H1 (cell line): ENCODE measurements at regions not wholly inside any gene's neighbourhood (a gene's known extent, or its start where the extent isn't known, plus 50 kb on each side); places are given as distances from the start of the nearest gene placed in this dataset.

ENCODE experiments used
- ASH2L ChIP-seq: fragments of 200-600, 300-600 bp; sonication (generic); IDR thresholded peaks from one replicate; pipeline ENCODE4 v1.7.1; 2017; ENCODE audit warnings: low read length
- CEBPB ChIP-seq: IDR thresholded peaks from 2 replicates; pipeline ENCODE4 v1.6.1; 2012; ENCODE audit warnings: low read depth, low read length
- CTBP2 ChIP-seq: IDR thresholded peaks from 2 replicates; pipeline ENCODE4 v1.7.0; 2011; ENCODE audit warnings: borderline replicate concordance, mild to moderate bottlenecking, moderate library complexity, mixed read lengths, low read length; ENCODE audit not compliant: insufficient read depth, insufficient read length
- EP300 ChIP-seq, 2 experiments: IDR thresholded peaks; 1 replicate in 1 of 2; 2 replicates in 1 of 2; pipeline ENCODE4 v1.6.1; 2011 to 2012; ENCODE audit warnings: low read depth in 2 of 2, low read length in 2 of 2, mild to moderate bottlenecking in 2 of 2, borderline replicate concordance in 1 of 2, inconsistent platforms in 1 of 2, moderate library complexity in 1 of 2
- EZH2 ChIP-seq: fragments of 200-600 bp; sonication (generic); IDR thresholded peaks from 2 replicates; pipeline ENCODE4 v1.7.1; 2012; ENCODE audit warnings: low read depth, mild to moderate bottlenecking, moderate library complexity, low read length, inconsistent platforms; ENCODE audit not compliant: severe bottlenecking
- HDAC6 ChIP-seq: IDR thresholded peaks from one replicate; pipeline ENCODE4 v1.7.1; 2012; ENCODE audit warnings: low read depth, mild to moderate bottlenecking, inconsistent platforms, low read length, moderate library complexity
- NRF1 ChIP-seq: IDR thresholded peaks from 2 replicates; pipeline ENCODE4 v1.6.1; 2011; ENCODE audit warnings: mild to moderate bottlenecking, low read depth, low read length, improper control_type of control experiment
- POLR2A ChIP-seq, 2 experiments: IDR thresholded peaks; 1 replicate in 1 of 2; 2 replicates in 1 of 2; pipeline ENCODE4 v1.6.1; 2011; ENCODE audit warnings: low read depth in 2 of 2, low read length in 2 of 2, mild to moderate bottlenecking in 2 of 2; ENCODE audit errors: control extremely low read depth in 1 of 2
- POLR2AphosphoS5 ChIP-seq: IDR thresholded peaks from 2 replicates; pipeline ENCODE4 v1.6.1; 2011; ENCODE audit warnings: low read depth, low read length
- POU5F1 ChIP-seq: IDR thresholded peaks from 2 replicates; pipeline ENCODE4 v1.6.1; 2011; ENCODE audit warnings: low read depth, mild to moderate bottlenecking, low read length, moderate library complexity
- SP4 ChIP-seq: IDR thresholded peaks from 2 replicates; pipeline ENCODE4 v1.6.1; 2012; ENCODE audit warnings: low read length, inconsistent platforms
- TBP ChIP-seq: IDR thresholded peaks from 2 replicates; pipeline ENCODE4 v1.6.1; 2011; ENCODE audit warnings: low read depth, low read length, improper control_type of control experiment
- TF ChIP-seq, protein P1 (sequence below), 3 experiments: IDR thresholded peaks; 1 replicate in 2 of 3; 2 replicates in 1 of 3; pipeline versions ENCODE4 v1.5.1 to v1.6.1; 2011; ENCODE audit warnings: low read length in 3 of 3, mild to moderate bottlenecking in 3 of 3, inconsistent platforms in 2 of 3, low read depth in 1 of 3, moderate library complexity in 1 of 3; ENCODE audit not compliant: insufficient read depth in 1 of 3; ENCODE audit errors: control extremely low read depth in 1 of 3
- TF ChIP-seq, protein P2 (sequence below): IDR thresholded peaks from 2 replicates; pipeline ENCODE4 v1.6.1; 2011; ENCODE audit warnings: low read length, improper control_type of control experiment

DNA sequence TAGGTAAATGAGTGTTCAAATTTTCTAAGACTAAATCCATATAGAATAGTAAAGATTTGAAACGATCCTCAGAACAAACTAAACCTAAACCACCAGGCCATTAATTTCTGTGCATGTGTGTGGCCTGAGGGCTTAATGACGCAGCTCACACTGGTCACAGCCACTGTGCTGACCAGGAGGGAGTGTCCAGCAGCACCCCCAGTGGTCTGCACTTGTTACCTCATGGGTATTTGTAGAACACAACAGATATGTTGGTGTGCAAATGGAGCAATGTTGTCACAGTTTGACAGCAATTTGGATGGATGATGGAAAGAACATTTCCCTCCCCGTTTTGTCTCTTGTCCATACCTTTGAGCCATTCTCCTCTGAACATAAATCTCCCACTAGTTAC lies 122.4 kb upstream of the EXOC2 start:
- TF ChIP-seq, protein P1, sequence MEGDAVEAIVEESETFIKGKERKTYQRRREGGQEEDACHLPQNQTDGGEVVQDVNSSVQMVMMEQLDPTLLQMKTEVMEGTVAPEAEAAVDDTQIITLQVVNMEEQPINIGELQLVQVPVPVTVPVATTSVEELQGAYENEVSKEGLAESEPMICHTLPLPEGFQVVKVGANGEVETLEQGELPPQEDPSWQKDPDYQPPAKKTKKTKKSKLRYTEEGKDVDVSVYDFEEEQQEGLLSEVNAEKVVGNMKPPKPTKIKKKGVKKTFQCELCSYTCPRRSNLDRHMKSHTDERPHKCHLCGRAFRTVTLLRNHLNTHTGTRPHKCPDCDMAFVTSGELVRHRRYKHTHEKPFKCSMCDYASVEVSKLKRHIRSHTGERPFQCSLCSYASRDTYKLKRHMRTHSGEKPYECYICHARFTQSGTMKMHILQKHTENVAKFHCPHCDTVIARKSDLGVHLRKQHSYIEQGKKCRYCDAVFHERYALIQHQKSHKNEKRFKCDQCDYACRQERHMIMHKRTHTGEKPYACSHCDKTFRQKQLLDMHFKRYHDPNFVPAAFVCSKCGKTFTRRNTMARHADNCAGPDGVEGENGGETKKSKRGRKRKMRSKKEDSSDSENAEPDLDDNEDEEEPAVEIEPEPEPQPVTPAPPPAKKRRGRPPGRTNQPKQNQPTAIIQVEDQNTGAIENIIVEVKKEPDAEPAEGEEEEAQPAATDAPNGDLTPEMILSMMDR (IDR thresholded peaks at IDR 0.05; ENCODE audit: control extremely low read depth in 1 of 3, insufficient read depth in 1 of 3, low read depth in 1 of 3, low read length in 3 of 3) = peak; percentile 35 to 64 (median 39)
- TF ChIP-seq, protein P2, sequence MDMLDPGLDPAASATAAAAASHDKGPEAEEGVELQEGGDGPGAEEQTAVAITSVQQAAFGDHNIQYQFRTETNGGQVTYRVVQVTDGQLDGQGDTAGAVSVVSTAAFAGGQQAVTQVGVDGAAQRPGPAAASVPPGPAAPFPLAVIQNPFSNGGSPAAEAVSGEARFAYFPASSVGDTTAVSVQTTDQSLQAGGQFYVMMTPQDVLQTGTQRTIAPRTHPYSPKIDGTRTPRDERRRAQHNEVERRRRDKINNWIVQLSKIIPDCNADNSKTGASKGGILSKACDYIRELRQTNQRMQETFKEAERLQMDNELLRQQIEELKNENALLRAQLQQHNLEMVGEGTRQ = no peak
- TF ChIP-seq POLR2A (IDR thresholded peaks at IDR 0.05; ENCODE audit: control extremely low read depth in 1 of 2, low read depth in 2 of 2, low read length in 2 of 2) (no peak), TBP (no peak), EZH2 (no peak), POU5F1 (no peak), POLR2AphosphoS5 (no peak), HDAC6 (no peak), CEBPB (no peak), ASH2L (no peak), NRF1 (no peak), EP300 (IDR thresholded peaks at IDR 0.05; ENCODE audit: borderline replicate concordance in 1 of 2, low read depth in 2 of 2, low read length in 2 of 2) (no peak), SP4 (no peak), CTBP2 (no peak)
